CD4-positive, CD25-positive, alpha-beta regulatory T cell (primary cell): ENCODE measurements at regions not wholly inside any gene's neighbourhood (a gene's known extent, or its start where the extent isn't known, plus 50 kb on each side); places are given as distances from the start of the nearest gene placed in this dataset.

Experiments used
- ATAC-seq, 2 donors: fragments of 150-1000 bp; cut with Tn5 transposase; one replicate each; pipeline ENCODE4 v1.10.0; 2021; ENCODE audit warnings: low read depth in 2 of 2, moderate number of reproducible peaks in 2 of 2, moderate library complexity in 1 of 2
- DNase-seq, 3 donors: peaks; one replicate each; pipeline versions ENCODE4 v3.0.0 to v3.0.0-alpha.2; 2012 to 2022; ENCODE audit warnings: mixed read lengths in 1 of 3
- H3K27ac ChIP-seq: one replicate; pipeline ENCODE4 v1.7.0; 2013; ENCODE audit warnings: mild to moderate bottlenecking, low read length; ENCODE audit not compliant: insufficient read depth, poor library complexity, severe bottlenecking
- H3K27me3 ChIP-seq: one replicate; pipeline ENCODE4 v1.7.0; 2013; ENCODE audit warnings: low read length; ENCODE audit not compliant: control insufficient read depth, insufficient read depth
- H3K36me3 ChIP-seq: one replicate; pipeline ENCODE4 v1.7.0; 2013; ENCODE audit warnings: mild to moderate bottlenecking, low read length, moderate library complexity; ENCODE audit not compliant: control insufficient read depth, insufficient read depth
- H3K4me1 ChIP-seq: 2 replicates; pipeline ENCODE4 v1.7.0; 2013; ENCODE audit warnings: mild to moderate bottlenecking, low read length; ENCODE audit not compliant: insufficient read depth, control insufficient read depth, poor library complexity, severe bottlenecking
- H3K4me3 ChIP-seq: one replicate; pipeline ENCODE4 v1.7.0; 2013; ENCODE audit warnings: low read depth, mild to moderate bottlenecking, low read length, moderate library complexity
- H3K9me3 ChIP-seq, 2 experiments: 1 replicate in 1 of 2; 2 replicates in 1 of 2; pipeline ENCODE4 v1.7.0; 2013; ENCODE audit warnings: low read length in 2 of 2, mild to moderate bottlenecking in 1 of 2, moderate library complexity in 1 of 2; ENCODE audit not compliant: control insufficient read depth in 2 of 2
- H3K27ac Mint-ChIP-seq, 3 donors: one replicate each; pipeline ENCODE4 v1.8.0; 2020 to 2022; ENCODE audit warnings: mild to moderate bottlenecking in 3 of 3, mixed read lengths in 3 of 3, moderate library complexity in 2 of 3
- H3K27me3 Mint-ChIP-seq: one replicate; pipeline ENCODE4 v1.8.0; 2022; ENCODE audit warnings: mild to moderate bottlenecking, mixed read lengths
- H3K36me3 Mint-ChIP-seq: one replicate; pipeline ENCODE4 v1.8.0; 2020; ENCODE audit warnings: mixed read lengths
- H3K4me1 Mint-ChIP-seq, 4 donors: one replicate each; pipeline ENCODE4 v1.8.0; 2020 to 2022; ENCODE audit warnings: mixed read lengths in 4 of 4, mild to moderate bottlenecking in 1 of 4
- H3K4me3 Mint-ChIP-seq, 4 donors: one replicate each; pipeline ENCODE4 v1.8.0; 2020 to 2022; ENCODE audit warnings: mild to moderate bottlenecking in 4 of 4, mixed read lengths in 4 of 4, moderate library complexity in 3 of 4
- H3K9me3 Mint-ChIP-seq, 7 donors: one replicate each; pipeline ENCODE4 v1.8.0; 2020 to 2022; ENCODE audit warnings: mixed read lengths in 7 of 7, mild to moderate bottlenecking in 3 of 7, moderate library complexity in 2 of 7

DNA sequence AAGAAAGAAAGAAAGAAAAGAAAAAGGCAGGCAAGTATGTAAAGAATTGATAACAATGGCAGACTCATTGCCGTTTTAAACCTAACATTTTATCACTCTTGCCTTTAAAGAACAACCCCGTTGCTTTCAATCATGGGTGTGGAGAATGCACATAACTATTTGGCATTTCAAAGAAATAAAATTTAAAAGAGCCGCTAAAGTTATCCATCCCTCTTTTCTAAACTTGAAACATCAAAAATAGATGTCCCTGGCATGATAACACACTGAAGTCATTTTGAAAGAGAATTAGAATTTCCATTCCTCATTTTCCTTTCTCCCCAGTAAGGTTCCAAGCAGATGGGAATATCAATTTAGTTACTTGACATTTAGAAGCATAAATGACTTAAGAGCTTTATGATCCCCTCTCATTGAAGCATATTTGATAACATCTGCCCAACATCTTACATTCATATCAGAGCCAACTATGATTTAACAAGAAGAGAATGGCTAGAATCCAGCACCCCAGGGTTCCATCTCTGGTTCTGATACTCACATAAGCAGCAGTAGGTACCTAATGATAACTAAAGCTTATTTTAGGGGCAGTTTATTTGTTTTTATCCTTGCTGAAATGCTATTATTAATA, 529.6 kb upstream of the LRRC4C start:
- H3K4me1 ChIP-seq, result no peaks in the 10 kb centered on the region
- ATAC-seq (no peak), DNase-seq (no peak)
- H3K4me3 ChIP-seq, result no peak overlapping the region
- no peaks in the 10 kb centered on the region for H3K27me3 ChIP-seq
- no peaks in the 10 kb centered on the region for H3K36me3 ChIP-seq
- Mint-ChIP-seq H3K4me3 (no peak overlapping the region), H3K9me3 (peaks cover 0 to 26% (median 5%) of the 10 kb centered on the region in 7 donors), H3K27ac (no peak overlapping the region), H3K4me1 (no peaks in the 10 kb centered on the region), H3K27me3 (no peaks in the 10 kb centered on the region), H3K36me3 (no peaks in the 10 kb centered on the region)
- H3K9me3 ChIP-seq, result no peaks in the 10 kb centered on the region
- no peak overlapping the region for H3K27ac ChIP-seq

DNA sequence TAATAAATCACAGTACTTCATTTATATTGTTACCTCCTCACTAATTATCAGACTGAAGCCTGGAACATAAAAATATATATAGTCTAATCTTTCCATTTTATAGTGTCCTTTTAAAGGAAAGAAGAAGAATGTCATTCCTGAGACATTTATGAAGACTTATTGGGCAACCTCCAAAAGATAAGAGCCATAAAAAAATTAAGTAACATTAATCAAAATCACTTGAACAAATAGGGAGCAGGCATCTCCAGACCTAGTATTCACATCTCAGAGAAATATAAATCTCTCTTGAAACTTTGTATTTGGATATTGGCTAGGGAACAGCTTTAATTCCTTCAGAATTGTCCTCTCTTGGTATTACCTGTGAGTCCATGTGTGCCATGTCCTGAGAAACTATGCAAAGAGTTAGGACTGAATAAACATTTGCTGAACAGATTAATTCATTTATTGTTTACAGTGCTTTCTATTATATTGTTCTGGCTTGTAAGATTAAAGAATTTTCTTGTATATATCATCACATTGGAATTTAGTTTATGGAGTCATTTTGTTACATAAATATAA, 530.5 kb upstream of the LRRC4C start:
- Histone ChIP-seq H3K27me3 (no peaks in the 10 kb centered on the region), H3K4me1 (no peaks in the 10 kb centered on the region), H3K4me3 (no peak overlapping the region), H3K27ac (no peak overlapping the region), H3K9me3 (no peaks in the 10 kb centered on the region), H3K36me3 (no peaks in the 10 kb centered on the region)
- H3K4me1 Mint-ChIP-seq, result no peaks in the 10 kb centered on the region
- H3K27me3 Mint-ChIP-seq, result no peaks in the 10 kb centered on the region
- H3K36me3 Mint-ChIP-seq, result no peaks in the 10 kb centered on the region
- H3K27ac Mint-ChIP-seq, result no peak overlapping the region
- no peak for ATAC-seq
- H3K4me3 Mint-ChIP-seq, result no peak overlapping the region
- H3K9me3 Mint-ChIP-seq, result peaks cover 0 to 31% (median 6%) of the 10 kb centered on the region in 7 donors
- no peak for DNase-seq

DNA sequence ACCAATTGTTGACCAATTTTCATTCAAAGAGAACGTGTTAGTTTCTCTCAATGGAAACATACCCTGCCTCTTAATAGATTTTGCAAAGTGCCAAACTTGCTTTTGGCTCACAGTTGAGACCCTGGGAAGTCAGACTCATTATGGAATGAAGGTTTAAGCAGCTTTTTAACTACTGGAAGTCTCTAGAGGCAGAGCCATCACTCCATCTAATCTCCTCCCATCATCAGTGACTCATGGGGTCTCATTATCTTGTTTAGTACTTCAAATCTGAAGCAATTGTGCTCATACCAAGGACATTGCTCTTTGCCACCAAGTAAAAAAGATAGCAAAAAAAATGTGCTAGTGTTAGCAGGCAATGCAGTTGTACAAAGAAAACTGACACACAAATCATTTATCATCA, 537.1 kb upstream of the LRRC4C start:
- H3K36me3 ChIP-seq, result no peaks in the 10 kb centered on the region
- peaks cover 0 to 18% (median 4%) of the 10 kb centered on the region in 7 donors for H3K9me3 Mint-ChIP-seq
- no peaks in the 10 kb centered on the region for H3K36me3 Mint-ChIP-seq
- no peaks in the 10 kb centered on the region for H3K27me3 Mint-ChIP-seq
- H3K27ac ChIP-seq, result no peak overlapping the region
- H3K4me3 ChIP-seq, result no peak overlapping the region
- H3K4me1 ChIP-seq, result no peaks in the 10 kb centered on the region
- H3K27me3 ChIP-seq, result no peaks in the 10 kb centered on the region
- no peaks in the 10 kb centered on the region for H3K4me1 Mint-ChIP-seq
- H3K9me3 ChIP-seq, result peaks cover 0 to 6% of the 10 kb centered on the region in 2 experiments
- DNase-seq (no peak), ATAC-seq (no peak)
- H3K4me3 Mint-ChIP-seq, result no peak overlapping the region
- no peak overlapping the region for H3K27ac Mint-ChIP-seq

DNA sequence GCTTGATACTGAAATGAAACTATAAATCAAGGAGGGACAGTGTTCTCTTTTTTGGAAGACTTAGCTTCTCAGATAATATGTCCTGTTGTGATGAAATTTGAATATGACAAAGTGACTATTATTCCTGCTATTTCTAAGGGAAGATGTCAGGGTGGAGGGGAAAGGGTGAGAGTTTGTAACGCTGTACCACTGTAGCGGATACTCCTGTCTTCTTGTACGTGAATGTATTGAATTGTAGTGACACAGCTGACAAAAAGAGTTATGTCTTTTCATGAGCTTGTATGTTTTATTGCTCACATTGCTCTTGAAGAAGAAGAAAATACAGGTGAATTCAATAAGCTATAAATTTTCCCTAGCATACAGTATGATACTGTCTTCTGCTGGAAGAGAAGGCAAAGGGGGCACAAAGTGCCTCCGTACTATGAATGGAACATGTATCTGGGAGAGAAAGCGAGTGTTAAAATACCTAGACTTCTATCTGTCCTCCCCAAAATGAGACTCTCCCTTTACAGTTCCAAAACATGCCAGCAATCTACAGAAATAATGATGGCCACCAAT, 538.5 kb upstream of the LRRC4C start:
- Mint-ChIP-seq H3K27me3 (no peaks in the 10 kb centered on the region), H3K27ac (no peak overlapping the region), H3K4me1 (no peaks in the 10 kb centered on the region), H3K36me3 (no peaks in the 10 kb centered on the region), H3K4me3 (no peak overlapping the region), H3K9me3 (peaks cover 0 to 14% (median 4%) of the 10 kb centered on the region in 7 donors)
- Histone ChIP-seq H3K4me1 (no peaks in the 10 kb centered on the region), H3K9me3 (peaks cover 0 to 6% of the 10 kb centered on the region in 2 experiments), H3K36me3 (no peaks in the 10 kb centered on the region), H3K4me3 (no peak overlapping the region), H3K27ac (no peak overlapping the region), H3K27me3 (no peaks in the 10 kb centered on the region)
- DNase-seq (no peak), ATAC-seq (no peak)

DNA sequence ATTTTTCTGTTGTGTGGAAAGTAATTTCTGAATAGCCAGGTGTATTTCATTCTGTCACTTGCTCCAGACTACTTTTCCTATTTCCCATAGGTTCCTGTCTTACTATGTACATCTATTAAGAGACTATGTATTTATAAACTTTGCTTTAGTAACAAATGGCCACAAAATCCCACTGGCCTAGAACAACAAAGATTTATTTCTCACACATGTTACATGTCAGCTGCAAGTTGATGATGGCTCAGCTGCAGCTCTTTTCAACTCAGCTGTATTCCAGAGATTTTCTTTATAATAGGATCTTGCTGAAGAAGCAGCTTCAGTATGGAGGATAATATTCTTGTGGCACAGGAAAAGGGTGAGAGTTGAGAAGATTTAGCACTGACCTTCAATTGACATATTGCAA, 539.6 kb upstream of the LRRC4C start:
- Mint-ChIP-seq H3K36me3 (no peaks in the 10 kb centered on the region), H3K4me3 (no peak overlapping the region), H3K4me1 (no peaks in the 10 kb centered on the region), H3K9me3 (peaks cover 0 to 6% (median 4%) of the 10 kb centered on the region in 7 donors), H3K27me3 (no peaks in the 10 kb centered on the region), H3K27ac (no peak overlapping the region)
- ATAC-seq, result no peak
- Histone ChIP-seq H3K9me3 (peaks cover 0 to 6% of the 10 kb centered on the region in 2 experiments), H3K4me3 (no peak overlapping the region), H3K27ac (no peak overlapping the region), H3K27me3 (no peaks in the 10 kb centered on the region), H3K4me1 (no peaks in the 10 kb centered on the region), H3K36me3 (no peaks in the 10 kb centered on the region)
- DNase-seq, result no peak

DNA sequence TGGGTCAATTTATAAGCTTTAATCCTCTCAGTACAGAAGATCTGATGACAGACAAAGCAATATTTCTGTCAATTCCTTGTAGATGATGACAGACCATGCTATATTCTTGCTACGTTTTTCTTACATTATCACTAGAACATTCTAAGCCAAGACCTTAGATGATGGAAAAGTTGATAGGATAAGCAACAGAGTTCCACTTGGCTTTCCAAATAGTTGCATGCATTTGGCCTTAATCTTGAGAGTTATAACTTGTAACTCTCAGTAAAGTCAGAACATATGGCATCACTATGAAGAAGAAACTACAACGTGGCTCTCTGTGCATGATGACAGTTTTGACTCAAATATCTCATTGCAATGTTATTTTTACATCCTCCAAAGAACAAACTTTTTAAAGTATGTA, 544.3 kb upstream of the LRRC4C start:
- H3K36me3 ChIP-seq, result no peaks in the 10 kb centered on the region
- ATAC-seq (no peak), DNase-seq (no peak)
- no peak overlapping the region for H3K4me3 ChIP-seq
- peaks cover 0 to 2% of the 10 kb centered on the region in 2 experiments for H3K9me3 ChIP-seq
- H3K4me1 ChIP-seq, result no peaks in the 10 kb centered on the region
- Mint-ChIP-seq H3K36me3 (no peaks in the 10 kb centered on the region), H3K27ac (no peak overlapping the region), H3K4me1 (no peaks in the 10 kb centered on the region), H3K4me3 (no peak overlapping the region), H3K9me3 (peaks cover 0 to 14% (median 8%) of the 10 kb centered on the region in 7 donors), H3K27me3 (no peaks in the 10 kb centered on the region)
- no peak overlapping the region for H3K27ac ChIP-seq
- H3K27me3 ChIP-seq, result no peaks in the 10 kb centered on the region

DNA sequence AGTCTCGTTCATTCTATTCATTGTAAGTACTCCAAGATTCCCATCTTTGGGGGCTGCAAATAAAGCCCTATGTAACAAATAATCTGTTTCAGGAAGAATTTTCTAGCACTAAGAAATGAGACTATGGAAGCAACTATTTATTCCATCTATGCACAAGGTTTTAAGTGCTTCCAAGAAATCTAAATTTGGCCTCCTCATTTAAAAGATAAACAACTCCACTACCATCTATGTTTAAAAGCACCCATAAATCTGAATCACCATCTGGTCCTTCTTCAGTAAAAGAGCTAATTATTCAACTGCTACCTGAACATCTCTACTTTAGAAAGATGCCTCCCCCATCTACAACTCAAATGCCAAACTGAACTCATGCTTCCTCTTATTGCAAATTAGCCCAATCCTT, 547.3 kb upstream of the LRRC4C start:
- Mint-ChIP-seq H3K4me3 (no peak overlapping the region), H3K36me3 (no peaks in the 10 kb centered on the region)
- H3K36me3 ChIP-seq, result no peaks in the 10 kb centered on the region

DNA sequence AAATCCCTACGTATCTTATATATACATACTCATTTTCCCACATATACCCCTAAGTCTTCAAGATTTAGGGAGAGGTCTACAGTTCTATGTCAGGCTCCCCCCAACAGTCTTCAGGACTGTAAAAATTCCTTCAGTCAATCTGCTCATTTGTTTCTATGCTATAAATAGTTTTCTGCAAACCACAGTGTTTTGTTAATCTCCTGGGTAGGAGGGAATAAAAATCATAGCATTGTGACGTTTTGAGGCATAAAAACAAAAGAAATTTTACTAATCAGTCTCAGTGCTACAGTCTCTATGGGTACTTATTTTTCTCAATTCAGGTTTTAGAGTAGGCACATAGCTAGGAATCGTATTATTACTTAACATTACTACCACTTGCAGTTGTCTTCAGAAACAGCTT, 552.8 kb upstream of the LRRC4C start:
- Histone ChIP-seq H3K36me3 (no peaks in the 10 kb centered on the region), H3K27ac (no peak overlapping the region), H3K27me3 (no peaks in the 10 kb centered on the region), H3K9me3 (peaks cover 2 to 12% of the 10 kb centered on the region in 2 experiments), H3K4me3 (no peak overlapping the region), H3K4me1 (no peaks in the 10 kb centered on the region)
- H3K27me3 Mint-ChIP-seq, result no peaks in the 10 kb centered on the region
- no peak for DNase-seq
- no peaks in the 10 kb centered on the region for H3K36me3 Mint-ChIP-seq
- H3K4me3 Mint-ChIP-seq, result no peak overlapping the region
- peaks cover 2 to 32% (median 10%) of the 10 kb centered on the region in 7 donors for H3K9me3 Mint-ChIP-seq
- H3K27ac Mint-ChIP-seq, result no peak overlapping the region
- no peaks in the 10 kb centered on the region for H3K4me1 Mint-ChIP-seq
- ATAC-seq, result no peak

More for the DNA sequence above, 547.3 kb upstream of the LRRC4C start:
- no peak for ATAC-seq
- Mint-ChIP-seq H3K27me3 (no peaks in the 10 kb centered on the region), H3K27ac (no peak overlapping the region), H3K4me1 (no peaks in the 10 kb centered on the region), H3K9me3 (peaks cover 5 to 26% (median 8%) of the 10 kb centered on the region in 7 donors)
- no peak for DNase-seq
- Histone ChIP-seq H3K27ac (no peak overlapping the region), H3K4me1 (no peaks in the 10 kb centered on the region), H3K9me3 (peaks cover 2 to 4% of the 10 kb centered on the region in 2 experiments), H3K4me3 (no peak overlapping the region), H3K27me3 (no peaks in the 10 kb centered on the region)
